ENCODE measurements at regions not wholly inside any gene's neighbourhood (a gene's known extent, or its start where the extent isn't known, plus 50 kb on each side); places are given as distances from the start of the nearest gene placed in this dataset.

DNA sequence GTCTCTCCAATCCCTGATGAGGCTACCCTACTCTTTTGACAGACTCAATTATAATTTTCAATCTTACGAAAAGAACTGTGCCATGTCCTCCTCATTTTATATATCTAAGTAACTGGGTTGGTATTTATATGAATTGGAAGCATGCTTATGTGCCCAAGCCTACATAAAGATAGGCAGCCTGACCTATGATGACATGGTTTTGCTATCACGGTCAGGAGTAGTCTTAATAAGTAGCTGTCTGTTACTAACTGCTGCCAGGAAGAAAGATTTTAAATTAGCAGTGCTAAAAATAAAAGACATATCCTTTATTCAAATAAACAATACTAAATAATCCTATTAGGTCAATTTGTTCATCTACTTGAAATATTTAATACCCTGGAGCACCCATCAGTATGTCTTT lies 102.0 kb upstream of the DTNA start:
- no peaks in the 10 kb centered on the region for H3K9me3 ChIP-seq (ENCODE audit: insufficient read depth in 2 of 2, low read depth in 1 of 2, low read length in 1 of 2)
- no peak overlapping the region for H4K8ac ChIP-seq (ENCODE audit: extremely low read depth, insufficient read depth, low read length)
- H3K4me3 ChIP-seq (ENCODE audit: extremely low read depth in 1 of 4, insufficient read depth in 2 of 4, low read depth in 3 of 4, low read length in 4 of 4), result no peak overlapping the region
- ChIA-PET CTCF (ENCODE audit: partially characterized antibody) (no interaction called here), POLR2A (ENCODE audit: partially characterized antibody) (no interaction called here)
- H3K56ac ChIP-seq (replicated peaks; ENCODE audit: insufficient read length, low read depth, low read length), result no peak overlapping the region
- no peak overlapping the region for H2BK20ac ChIP-seq (ENCODE audit: low read length)
- no peaks in the 10 kb centered on the region for H3K36me3 ChIP-seq (ENCODE audit: control insufficient read depth in 2 of 4, insufficient read depth in 4 of 4, low read length in 3 of 4)
- H2BK5ac ChIP-seq (ENCODE audit: low read depth, low read length), result no peak overlapping the region
- H3K23me2 ChIP-seq (ENCODE audit: low read depth, low read length), result no peaks in the 10 kb centered on the region
- H3K79me2 ChIP-seq (ENCODE audit: control insufficient read depth in 1 of 2, insufficient read depth in 2 of 2, low read length in 2 of 2), result no peaks in the 10 kb centered on the region
- no peak overlapping the region for H3K23ac ChIP-seq (ENCODE audit: insufficient read length)
- H3K9ac ChIP-seq (replicated peaks in 1 of 4; ENCODE audit: extremely low read depth in 1 of 4, low read depth in 3 of 4, low read length in 3 of 4), result no peak overlapping the region
- TF ChIP-seq YY1 (IDR thresholded peaks at IDR 0.05; ENCODE audit: low read depth, low read length) (no peak), BACH1 (IDR thresholded peaks at IDR 0.05; ENCODE audit: low read length) (no peak), EGR1 (IDR thresholded peaks at IDR 0.05; ENCODE audit: borderline replicate concordance, low read depth, low read length) (no peak), SUZ12 (IDR thresholded peaks at IDR 0.05; ENCODE audit: low read length) (no peak), TBP (IDR thresholded peaks at IDR 0.05; ENCODE audit: low read depth, low read length) (no peak), MAFK (IDR thresholded peaks at IDR 0.05; ENCODE audit: low read depth, low read length) (no peak), POLR2A (IDR thresholded peaks at IDR 0.05; ENCODE audit: control extremely low read depth in 1 of 2, low read depth in 2 of 2, low read length in 2 of 2) (no peak), RBBP5 (IDR thresholded peaks at IDR 0.05; ENCODE audit: borderline replicate concordance, low read depth, low read length) (no peak)
- FAIRE-seq (no peak), DNase-seq (ENCODE audit: low read depth in 1 of 2, low spot score in 2 of 2) (no peak)
- no peak overlapping the region for H3K4ac ChIP-seq (replicated peaks; ENCODE audit: insufficient read length, low read depth, low read length)
- no peak overlapping the region for H4K5ac ChIP-seq (ENCODE audit: insufficient read length, low read depth, low read length)
- no peaks in the 10 kb centered on the region for H4K20me1 ChIP-seq (replicated peaks in 1 of 2; ENCODE audit: control insufficient read depth in 1 of 2, insufficient read depth in 2 of 2, low read length in 2 of 2)
- no peak overlapping the region for H3K4me2 ChIP-seq (ENCODE audit: insufficient read depth in 1 of 2, low read depth in 2 of 2, low read length in 2 of 2)
- H3K79me1 ChIP-seq (ENCODE audit: low read depth, low read length), result no peaks in the 10 kb centered on the region
- H3K27ac ChIP-seq (ENCODE audit: low read depth, low read length), result no peak overlapping the region
- no peaks in the 10 kb centered on the region for H3K27me3 ChIP-seq (replicated peaks in 1 of 4; ENCODE audit: control insufficient read depth in 3 of 4, extremely low read depth in 1 of 4, insufficient read depth in 3 of 4, low read length in 3 of 4)
- H3K4me1 ChIP-seq (replicated peaks in 1 of 4; ENCODE audit: control insufficient read depth in 3 of 4, insufficient read depth in 4 of 4, low read length in 3 of 4), result no peaks in the 10 kb centered on the region
- no peak overlapping the region for H4K91ac ChIP-seq (replicated peaks; ENCODE audit: insufficient read length, low read length)
- H3K18ac ChIP-seq (ENCODE audit: extremely low read depth, low read length), result no peak overlapping the region
- H3K14ac ChIP-seq (ENCODE audit: insufficient read length), result no peak overlapping the region
- H2BK12ac ChIP-seq (ENCODE audit: low read depth, low read length), result no peak overlapping the region
- no peak overlapping the region for H2BK120ac ChIP-seq (replicated peaks; ENCODE audit: low read depth, low read length)
- WGBS, 2 experiments (ENCODE audit: extremely low coverage in 1 of 2, insufficient coverage in 1 of 2, insufficient read length in 1 of 2, insufficient replicate concordance in 2 of 2, low coverage in 1 of 2, low lambda C conversion rate in 2 of 2, missing lambda C conversion rate in 1 of 2), result 89% methylated on average over 2 of the region's 2 CpGs; no CpG with 5 or more reads in 1 of the 2 experiments
- H2BK15ac ChIP-seq (ENCODE audit: low read length), result no peak overlapping the region
- no peak overlapping the region for H2AK5ac ChIP-seq (ENCODE audit: low read depth, low read length)
- no peak overlapping the region for H2AFZ ChIP-seq (ENCODE audit: low read length)
